A549 (cell line): ENCODE measurements at regions not wholly inside any gene's neighbourhood (a gene's known extent, or its start where the extent isn't known, plus 50 kb on each side); places are given as distances from the start of the nearest gene placed in this dataset.

Experiments
- ATAC-seq, 2 experiments: fragments of 200-7000 bp in 1 of 2; fragments of >200 bp in 1 of 2; cut with Nextera tagmentation in 1 of 2; cut with Tn5 transposase in 1 of 2; 3 replicates each; pipeline versions ENCODE4 v1.8.0 to v1.9.1; 2018 to 2020; ENCODE audit warnings: mild to moderate bottlenecking in 1 of 2, moderate library complexity in 1 of 2
- CTCF ChIA-PET: fragments of 300-600 bp; sonication (Branson Sonifier 250); formaldehyde crosslinking; extraction: SDS; loops from one replicate; lab custom pipeline; 2021; ENCODE audit warnings: antibody characterized with exemption, inconsistent platforms; lab: Yijun Ruan, JAX
- POLR2A ChIA-PET: fragments of 350-600 bp; formaldehyde crosslinking; extraction: SDS; loops from one replicate; lab custom pipeline; 2021; ENCODE audit warnings: antibody characterized with exemption, inconsistent platforms; lab: Yijun Ruan, JAX
- DNase-seq, 2 experiments: peaks; one replicate each; pipeline versions ENCODE4 v3.0.0 to v3.0.0-alpha.2; 2011 to 2016; ENCODE audit warnings: low read depth in 1 of 2, low spot score in 1 of 2
- FAIRE-seq: peaks from 2 replicates; lab custom pipeline; 2011; peaks lifted over from hg19 to GRCh38; lab: Jason Lieb, UNC
- H3K27ac ChIP-seq, 2 experiments: fragments of >200 bp; sonication (Bioruptor Twin); formaldehyde crosslinking; 3 replicates each; pipeline ENCODE4 v1.5.1; 2016 to 2017
- H3K4me1 ChIP-seq: fragments of >200 bp; sonication (Bioruptor Twin); formaldehyde crosslinking; 3 replicates; pipeline ENCODE4 v1.6.1; 2016
- H3K4me2 ChIP-seq: fragments of >200 bp; sonication (Bioruptor Twin); formaldehyde crosslinking; 3 replicates; pipeline ENCODE4 v1.6.1; 2016
- H3K4me3 ChIP-seq: fragments of >200 bp; sonication (Bioruptor Twin); formaldehyde crosslinking; 3 replicates; pipeline ENCODE4 v1.5.1; 2016
- H3K9me3 ChIP-seq: fragments of >200 bp; sonication (Bioruptor Twin); formaldehyde crosslinking; 3 replicates; pipeline ENCODE4 v1.6.1; 2016
- BCL3 ChIP-seq: fragments of >200 bp; sonication (Bioruptor Twin); formaldehyde crosslinking; IDR thresholded peaks from 3 replicates; pipeline ENCODE4 v1.6.1; 2016
- BHLHE40 ChIP-seq: IDR thresholded peaks from 2 replicates; pipeline ENCODE4 v1.6.1; 2012; ENCODE audit warnings: low read depth, low read length, inconsistent platforms
- CBX8 ChIP-seq: fragments of 200-600 bp; sonication (generic); IDR thresholded peaks from 2 replicates; pipeline ENCODE4 v1.6.1; 2016
- CHD2 ChIP-seq: fragments of 150-350 bp; IDR thresholded peaks from 2 replicates; pipeline ENCODE4 v1.6.1; 2014; ENCODE audit warnings: low read length; ENCODE audit not compliant: partially characterized antibody
- CHD4 ChIP-seq: fragments of 200-600 bp; sonication (generic); IDR thresholded peaks from 2 replicates; pipeline ENCODE4 v1.6.1; 2016; ENCODE audit warnings: antibody characterized with exemption, mild to moderate bottlenecking, borderline replicate concordance
- EP300 ChIP-seq, 2 experiments: fragments of >200 bp; sonication (Bioruptor Twin); formaldehyde crosslinking; IDR thresholded peaks; 2 replicates in 1 of 2; 3 replicates in 1 of 2; pipeline ENCODE4 v1.6.1; 2016 to 2017
- ESRRA ChIP-seq: fragments of 150-350 bp; IDR thresholded peaks from 2 replicates; pipeline ENCODE4 v1.6.1; 2014; ENCODE audit warnings: mild to moderate bottlenecking, low read length, borderline replicate concordance
- FOSL2 ChIP-seq, 2 experiments: fragments of 450-650 bp in 1 of 2; fragments of >200 bp in 1 of 2; sonication (Bioruptor Twin) in 1 of 2; formaldehyde crosslinking; IDR thresholded peaks; 2 replicates each; pipeline versions ENCODE4 v1.5.0 to v1.6.1; 2016 to 2020; ENCODE audit warnings: mild to moderate bottlenecking in 1 of 2, moderate library complexity in 1 of 2
- FOXS1 ChIP-seq: fragments of 250-450 bp; sonication (Bioruptor Pico); IDR thresholded peaks from 2 replicates; pipeline ENCODE4 v1.5.0; 2020; ENCODE audit warnings: mild to moderate bottlenecking, moderate library complexity
- GATA3 ChIP-seq: IDR thresholded peaks from 2 replicates; pipeline ENCODE4 v1.6.1; 2012; ENCODE audit warnings: borderline replicate concordance
- HEYL ChIP-seq: fragments of 250-450 bp; sonication (Bioruptor Pico); IDR thresholded peaks from 2 replicates; pipeline ENCODE4 v1.8.0; 2021; ENCODE audit warnings: mild to moderate bottlenecking, moderate library complexity
- HOXB13 ChIP-seq: fragments of 250-450 bp; sonication (Bioruptor Pico); IDR thresholded peaks from 2 replicates; pipeline ENCODE4 v1.5.0; 2020; ENCODE audit warnings: low read depth, mild to moderate bottlenecking, moderate library complexity
- HOXB5 ChIP-seq: fragments of 250-450 bp; sonication (Bioruptor Pico); IDR thresholded peaks from 2 replicates; pipeline ENCODE4 v1.5.0; 2020; ENCODE audit warnings: mild to moderate bottlenecking, moderate library complexity
- MAFK ChIP-seq: fragments of 450-650 bp; IDR thresholded peaks from 2 replicates; pipeline ENCODE4 v1.6.1; 2014; ENCODE audit not compliant: partially characterized antibody
- NFE2L2 ChIP-seq: fragments of 150-350 bp; conservative IDR thresholded peaks from 2 replicates; pipeline ENCODE4 v1.6.1; 2014; ENCODE audit warnings: low read length
- PHF8 ChIP-seq: fragments of 200-600 bp; sonication (generic); IDR thresholded peaks from 2 replicates; pipeline ENCODE4 v1.6.1; 2016; ENCODE audit warnings: low read depth, mild to moderate bottlenecking, antibody characterized with exemption, moderate library complexity, borderline replicate concordance
- RARB ChIP-seq: fragments of 250-450 bp; sonication (Bioruptor Pico); IDR thresholded peaks from 2 replicates; pipeline ENCODE4 v1.8.0; 2021; ENCODE audit warnings: mild to moderate bottlenecking, moderate library complexity
- RFX5 ChIP-seq: fragments of 450-650 bp; IDR thresholded peaks from 2 replicates; pipeline ENCODE4 v1.7.1; 2014; ENCODE audit warnings: antibody characterized with exemption, mild to moderate bottlenecking, moderate library complexity
- TFCP2L1 ChIP-seq: fragments of 250-450 bp; sonication (Bioruptor Pico); IDR thresholded peaks from 2 replicates; pipeline ENCODE4 v1.5.0; 2021; ENCODE audit warnings: mild to moderate bottlenecking
- ZC3H11A ChIP-seq: fragments of 450-650 bp; IDR thresholded peaks from 2 replicates; pipeline ENCODE4 v1.6.1; 2014; ENCODE audit warnings: antibody characterized with exemption, mild to moderate bottlenecking
- ZNF302 ChIP-seq: fragments of 250-450 bp; sonication (Bioruptor Pico); IDR thresholded peaks from 2 replicates; pipeline ENCODE4 v1.9.0; 2021; ENCODE audit warnings: inconsistent platforms, mild to moderate bottlenecking, moderate library complexity
- ZSCAN20 ChIP-seq: fragments of 250-450 bp; sonication (Bioruptor Pico); IDR thresholded peaks from 2 replicates; pipeline ENCODE4 v1.8.0; 2022; ENCODE audit warnings: mild to moderate bottlenecking, moderate library complexity
- WGBS: methylation state at CpG from one replicate; pipeline ENCODE4 v1.1.6; 2017; ENCODE audit errors: missing lambda C conversion rate; 5-methylcytosine and 5-hydroxymethylcytosine counted together
- TF ChIP-seq, protein P1 (sequence below): IDR thresholded peaks from 2 replicates; pipeline ENCODE4 v1.6.1; 2012
- TF ChIP-seq, protein P2 (sequence below): IDR thresholded peaks from 2 replicates; pipeline ENCODE4 v1.6.1; 2012; ENCODE audit warnings: low read depth, borderline replicate concordance

- TF ChIP-seq FOSL2 (IDR thresholded peaks at IDR 0.05) (0 out of 2 replicates have a peak, but pooled peaks have one; percentile 24), FOSL2 (CRISPR knock-in tag; IDR thresholded peaks at IDR 0.05) (peak; percentile 72), NFE2L2 (no peak; the same call in 1 of the 2 replicates), ZSCAN20 (CRISPR knock-in tag) (no peak)
- TF ChIP-seq, all 56 proteins: peak for 10
Measured at GRCh38 chr1:58929671-58930325, 146.0 kb upstream of the JUN start (continued).

- peak overlapping the region; percentile 91 to 98 for H3K27ac ChIP-seq
- peaks cover 70% of the 10 kb centered on the region for H3K4me1 ChIP-seq
- no peak for TF ChIP-seq BCL3
- no peak for TF ChIP-seq HOXB13
- no peak for TF ChIP-seq FOXS1 (CRISPR knock-in tag)
- no peak for TF ChIP-seq CHD2
- TF ChIP-seq ZNF302 (CRISPR knock-in tag): no peak
- no peak for TF ChIP-seq GATA3
- no peak for TF ChIP-seq TFCP2L1 (CRISPR knock-in tag)
- no peak for TF ChIP-seq ESRRA
- WGBS: 66% methylated on average over 2 of the region's 2 CpGs
- ChIA-PET CTCF (interaction anchor here (0.9 kb wide), 1 partner anchor 113 kb away, joined by 3 read pairs; no protein-coding TSS in a partner anchor), POLR2A (interaction anchor here (1.2 kb wide), 1 partner anchor 28 kb away, joined by 3 read pairs; no protein-coding TSS in a partner anchor)
- FAIRE-seq: no peak
- no peak overlapping the region for H3K4me2 ChIP-seq
- no peaks in the 10 kb centered on the region for H3K9me3 ChIP-seq
- no peak overlapping the region for H3K4me3 ChIP-seq
- DNase-seq: no peak
- no peak for ATAC-seq
Measured at GRCh38 chr1:58931024-58931423, 147.2 kb upstream of the JUN start.

DNA sequence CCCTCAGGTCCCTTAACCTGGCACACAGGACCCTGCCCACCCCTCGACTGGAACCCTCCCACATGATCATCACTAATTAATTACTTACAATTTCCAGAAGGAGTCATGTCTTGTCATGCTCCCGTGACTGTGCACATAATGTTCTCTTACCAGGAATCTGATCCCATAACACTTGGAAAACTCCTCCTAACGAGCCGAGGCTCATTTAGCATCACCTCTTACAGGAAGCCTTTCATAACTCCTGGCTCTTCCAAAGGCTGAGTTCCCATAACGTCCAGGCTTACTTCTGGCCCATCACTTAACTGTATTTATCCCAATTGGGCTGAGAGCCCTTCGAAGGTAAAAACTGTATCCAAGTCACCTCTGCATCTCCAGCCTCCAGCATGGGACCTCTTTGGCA lies 147.9 kb upstream of the JUN start:
- Histone ChIP-seq H3K4me1 (peaks cover 69% of the 10 kb centered on the region), H3K4me3 (no peak overlapping the region), H3K4me2 (peak overlapping the region; percentile 71)
- WGBS: 88% methylated on average over 6 of the region's 6 CpGs
- TF ChIP-seq, protein P1, sequence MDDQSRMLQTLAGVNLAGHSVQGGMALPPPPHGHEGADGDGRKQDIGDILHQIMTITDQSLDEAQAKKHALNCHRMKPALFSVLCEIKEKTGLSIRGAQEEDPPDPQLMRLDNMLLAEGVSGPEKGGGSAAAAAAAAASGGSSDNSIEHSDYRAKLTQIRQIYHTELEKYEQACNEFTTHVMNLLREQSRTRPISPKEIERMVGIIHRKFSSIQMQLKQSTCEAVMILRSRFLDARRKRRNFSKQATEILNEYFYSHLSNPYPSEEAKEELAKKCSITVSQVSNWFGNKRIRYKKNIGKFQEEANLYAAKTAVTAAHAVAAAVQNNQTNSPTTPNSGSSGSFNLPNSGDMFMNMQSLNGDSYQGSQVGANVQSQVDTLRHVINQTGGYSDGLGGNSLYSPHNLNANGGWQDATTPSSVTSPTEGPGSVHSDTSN: no peak
- TF ChIP-seq MAFK: no peak
- no peak for TF ChIP-seq EP300 (IDR thresholded peaks at IDR 0.05)
- no peak for TF ChIP-seq FOSL2 (IDR thresholded peaks at IDR 0.05)
- no peak for TF ChIP-seq FOSL2 (CRISPR knock-in tag; IDR thresholded peaks at IDR 0.05)
- TF ChIP-seq ZC3H11A: no peak
- TF ChIP-seq CHD4: no peak
- no peak for TF ChIP-seq RFX5
- no peak for TF ChIP-seq HEYL (CRISPR knock-in tag)
- no peak for TF ChIP-seq HOXB5
- TF ChIP-seq BHLHE40: no peak
- no peak for TF ChIP-seq FOXS1 (CRISPR knock-in tag)
- no peak for TF ChIP-seq PHF8
- TF ChIP-seq RARB (CRISPR knock-in tag): no peak
- TF ChIP-seq CBX8: no peak
- TF ChIP-seq, protein P2, sequence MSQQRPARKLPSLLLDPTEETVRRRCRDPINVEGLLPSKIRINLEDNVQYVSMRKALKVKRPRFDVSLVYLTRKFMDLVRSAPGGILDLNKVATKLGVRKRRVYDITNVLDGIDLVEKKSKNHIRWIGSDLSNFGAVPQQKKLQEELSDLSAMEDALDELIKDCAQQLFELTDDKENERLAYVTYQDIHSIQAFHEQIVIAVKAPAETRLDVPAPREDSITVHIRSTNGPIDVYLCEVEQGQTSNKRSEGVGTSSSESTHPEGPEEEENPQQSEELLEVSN: no peak
- TF ChIP-seq NFE2L2: no peak
- no peak for TF ChIP-seq ESRRA
- TF ChIP-seq, all 56 proteins: peak for 0
- no peak for FAIRE-seq
- ChIA-PET CTCF (interaction anchor here (0.9 kb wide), 1 partner anchor 114 kb away, joined by 3 read pairs; no protein-coding TSS in a partner anchor), POLR2A (interaction anchor here (0.6 to 2.1 kb wide), 5 partner anchors 29 to 220 kb away, joined by 3 to 7 read pairs (median 5); partner anchors contain the start of gene JUN)
- DNase-seq: no peak
- ATAC-seq: no peak
- Histone ChIP-seq H3K9me3 (no peaks in the 10 kb centered on the region), H3K27ac (peak overlapping the region; percentile 91 to 98)
